Neural progenitor cell (in vitro differentiated cells): ENCODE measurements at regions not wholly inside any gene's neighbourhood (a gene's known extent, or its start where the extent isn't known, plus 50 kb on each side); places are given as distances from the start of the nearest gene placed in this dataset.

Experiments
- EZH2 ChIP-seq: fragments of 200-600 bp; sonication (generic); IDR thresholded peaks from 2 replicates; pipeline ENCODE4 v1.6.1; 2017; ENCODE audit warnings: antibody characterized with exemption, mild to moderate bottlenecking, moderate library complexity
- EZH2phosphoT487 ChIP-seq: fragments of 200-600 bp; sonication (generic); IDR thresholded peaks from 2 replicates; pipeline ENCODE4 v1.6.1; 2017; ENCODE audit warnings: antibody characterized with exemption
- TF ChIP-seq, protein P1 (sequence below): fragments of 200-600 bp; sonication (generic); IDR thresholded peaks from 2 replicates; pipeline ENCODE4 v1.5.1; 2017; ENCODE audit warnings: antibody characterized with exemption, mild to moderate bottlenecking

DNA sequence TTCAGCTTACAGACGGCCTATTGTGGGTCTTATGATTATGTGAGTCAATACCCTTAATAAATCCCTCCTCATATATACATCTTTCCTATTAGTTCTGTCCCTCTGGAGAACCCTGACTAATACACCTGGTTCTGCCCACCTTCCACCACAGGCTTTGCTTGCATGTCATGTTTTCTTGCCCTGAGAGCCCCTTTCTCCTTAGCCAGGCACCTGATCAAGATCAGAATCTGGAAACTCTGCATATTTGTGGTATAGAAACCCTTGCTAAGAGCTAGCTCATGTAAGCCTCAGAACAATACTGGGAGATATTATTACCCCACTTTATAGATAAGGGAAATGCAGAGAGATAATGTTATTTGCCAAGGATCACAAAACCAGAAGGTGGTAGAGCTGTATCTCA lies 52.9 kb upstream of the JDP2 start:
- TF ChIP-seq, protein P1, sequence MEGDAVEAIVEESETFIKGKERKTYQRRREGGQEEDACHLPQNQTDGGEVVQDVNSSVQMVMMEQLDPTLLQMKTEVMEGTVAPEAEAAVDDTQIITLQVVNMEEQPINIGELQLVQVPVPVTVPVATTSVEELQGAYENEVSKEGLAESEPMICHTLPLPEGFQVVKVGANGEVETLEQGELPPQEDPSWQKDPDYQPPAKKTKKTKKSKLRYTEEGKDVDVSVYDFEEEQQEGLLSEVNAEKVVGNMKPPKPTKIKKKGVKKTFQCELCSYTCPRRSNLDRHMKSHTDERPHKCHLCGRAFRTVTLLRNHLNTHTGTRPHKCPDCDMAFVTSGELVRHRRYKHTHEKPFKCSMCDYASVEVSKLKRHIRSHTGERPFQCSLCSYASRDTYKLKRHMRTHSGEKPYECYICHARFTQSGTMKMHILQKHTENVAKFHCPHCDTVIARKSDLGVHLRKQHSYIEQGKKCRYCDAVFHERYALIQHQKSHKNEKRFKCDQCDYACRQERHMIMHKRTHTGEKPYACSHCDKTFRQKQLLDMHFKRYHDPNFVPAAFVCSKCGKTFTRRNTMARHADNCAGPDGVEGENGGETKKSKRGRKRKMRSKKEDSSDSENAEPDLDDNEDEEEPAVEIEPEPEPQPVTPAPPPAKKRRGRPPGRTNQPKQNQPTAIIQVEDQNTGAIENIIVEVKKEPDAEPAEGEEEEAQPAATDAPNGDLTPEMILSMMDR: no peak
- TF ChIP-seq EZH2 (no peak), EZH2phosphoT487 (no peak)
